ENCODE measurements at regions not wholly inside any gene's neighbourhood (a gene's known extent, or its start where the extent isn't known, plus 50 kb on each side); places are given as distances from the start of the nearest gene placed in this dataset.

DNA sequence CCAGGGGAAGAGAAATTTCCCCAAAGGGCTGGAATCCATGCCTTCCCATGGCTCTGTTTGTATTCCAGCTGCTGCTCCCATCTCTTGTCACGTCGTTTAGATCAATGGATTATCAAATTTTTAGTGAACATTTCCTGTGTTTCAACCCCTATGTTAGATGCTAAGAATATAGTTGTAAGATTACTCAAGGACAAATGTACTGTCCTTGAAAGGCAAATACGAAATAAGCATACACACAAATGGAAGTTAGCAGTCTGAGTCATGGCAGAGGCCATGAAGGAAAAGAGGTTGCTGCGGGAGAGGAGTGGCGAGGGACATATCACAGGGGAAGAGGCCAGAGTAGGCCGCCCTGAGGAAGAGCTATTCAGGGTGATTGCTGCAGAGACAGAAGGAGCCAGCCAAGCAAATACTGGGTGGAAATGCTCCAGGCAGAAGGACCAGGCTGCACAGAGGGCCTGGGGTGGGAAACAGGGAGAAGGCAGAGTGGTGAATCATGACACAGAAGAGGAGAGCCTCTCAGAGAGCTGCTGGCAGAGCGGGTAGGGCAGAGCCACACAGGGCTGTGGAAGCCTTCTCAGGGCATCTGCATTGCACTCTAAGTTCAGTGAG, 219.2 kb upstream of the LRFN2 start:
- no peak for DNase-seq (ENCODE audit: extremely low spot score, insufficient read length, low read depth)
- FAIRE-seq: no peak

DNA sequence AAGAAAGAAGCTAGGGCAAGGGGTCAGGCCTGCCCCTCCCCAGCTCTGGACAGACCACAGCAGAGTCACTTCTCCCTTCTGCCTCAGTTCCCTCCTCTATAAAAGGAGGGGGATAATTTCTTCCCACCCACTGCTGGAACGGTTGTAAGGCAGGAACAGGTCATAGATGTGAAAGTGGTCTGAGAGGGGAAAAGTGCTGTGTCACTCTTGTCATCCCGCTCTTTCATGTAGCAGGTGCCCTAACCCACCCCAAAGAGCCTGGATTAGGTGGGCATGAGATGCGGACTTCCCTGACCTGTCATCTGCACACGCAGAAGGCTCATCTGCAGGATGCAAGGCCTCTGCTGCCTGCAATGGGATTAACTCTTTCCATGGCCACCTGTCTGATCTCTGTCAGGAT, 218.2 kb upstream of the LRFN2 start:
- no peak for FAIRE-seq
- no peak for DNase-seq (ENCODE audit: extremely low spot score, insufficient read length, low read depth)

DNA sequence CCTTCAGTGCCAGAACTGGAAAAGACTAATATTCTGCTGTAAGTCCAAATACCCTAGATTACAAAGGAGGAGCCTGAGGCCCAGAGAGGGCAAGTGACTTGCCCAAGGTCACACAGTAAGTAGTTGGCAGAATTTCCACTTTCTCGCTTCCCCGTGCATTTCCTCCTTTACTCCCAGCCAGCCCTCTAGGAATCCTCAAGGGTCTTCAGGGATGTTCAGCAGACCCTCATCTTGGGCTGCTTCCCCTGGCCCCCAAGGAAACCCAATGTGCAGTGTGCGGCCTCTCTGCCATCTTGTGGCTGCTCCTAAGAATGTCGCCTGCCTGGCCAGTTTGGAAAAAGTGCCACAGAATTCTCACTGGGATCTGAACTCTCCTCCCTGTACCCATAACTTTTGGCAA, 217.7 kb upstream of the LRFN2 start:
- FAIRE-seq (no peak), DNase-seq (ENCODE audit: extremely low spot score, insufficient read length, low read depth) (no peak)

DNA sequence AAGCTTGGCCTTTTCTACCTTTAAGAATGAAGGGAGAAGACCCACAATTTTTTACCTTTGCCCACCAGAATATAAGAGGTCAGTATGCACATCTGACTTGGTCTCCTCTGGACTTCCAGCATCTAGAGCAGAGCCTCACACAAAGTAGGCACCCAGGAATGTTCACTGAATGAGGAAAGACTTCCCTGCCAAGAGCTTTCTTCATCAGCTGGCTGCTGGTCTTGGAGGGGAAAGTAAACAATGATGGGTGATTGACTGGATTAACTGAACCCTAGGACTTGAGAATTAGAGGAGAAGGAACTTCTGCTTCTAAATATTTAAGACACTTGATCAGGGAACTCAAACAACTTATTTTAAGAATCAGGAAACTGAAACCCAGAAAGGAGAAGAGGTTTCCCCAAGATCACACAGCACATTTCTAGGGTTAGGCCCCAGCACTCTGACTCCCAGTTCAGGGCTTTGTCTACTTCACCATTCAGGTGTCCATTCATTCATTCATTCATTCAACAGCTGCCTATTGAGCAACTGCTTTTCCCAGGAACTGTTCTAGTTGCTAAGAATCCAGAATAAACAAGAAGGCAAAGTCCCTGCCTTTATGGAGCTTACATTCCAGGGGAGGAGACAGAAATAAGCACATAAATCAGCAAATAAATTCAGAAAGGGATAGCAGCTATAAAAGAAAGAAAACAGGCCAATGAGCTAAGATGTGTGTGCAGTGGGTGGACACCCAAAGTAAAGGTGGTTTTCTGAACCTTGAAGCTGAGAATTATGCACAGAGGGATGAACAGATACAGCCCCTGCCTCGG, 216.9 kb upstream of the LRFN2 start:
- no peak for DNase-seq (ENCODE audit: extremely low spot score, insufficient read length, low read depth)
- FAIRE-seq: peak; percentile 41

DNA sequence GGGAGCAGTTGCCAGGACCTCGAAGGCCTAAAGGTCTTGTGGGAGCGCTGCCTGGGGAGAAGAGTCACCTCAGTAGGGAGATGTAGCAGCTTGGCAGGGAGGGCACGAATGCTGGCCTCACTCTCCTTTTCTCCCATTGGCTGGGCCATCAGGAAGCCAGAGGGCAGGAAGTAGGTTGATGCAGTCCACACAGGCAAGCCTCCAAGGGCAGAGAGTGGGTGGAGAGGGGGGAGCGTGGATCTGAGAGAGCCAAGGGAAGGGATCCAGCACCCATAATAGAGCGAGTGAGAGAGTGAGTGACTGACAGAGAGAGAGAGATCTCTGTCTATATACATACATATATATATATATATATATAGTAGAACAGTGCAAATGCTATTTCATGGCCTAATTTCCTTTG, 215.3 kb upstream of the LRFN2 start:
- no peak for FAIRE-seq
- DNase-seq (ENCODE audit: extremely low spot score, insufficient read length, low read depth): no peak

DNA sequence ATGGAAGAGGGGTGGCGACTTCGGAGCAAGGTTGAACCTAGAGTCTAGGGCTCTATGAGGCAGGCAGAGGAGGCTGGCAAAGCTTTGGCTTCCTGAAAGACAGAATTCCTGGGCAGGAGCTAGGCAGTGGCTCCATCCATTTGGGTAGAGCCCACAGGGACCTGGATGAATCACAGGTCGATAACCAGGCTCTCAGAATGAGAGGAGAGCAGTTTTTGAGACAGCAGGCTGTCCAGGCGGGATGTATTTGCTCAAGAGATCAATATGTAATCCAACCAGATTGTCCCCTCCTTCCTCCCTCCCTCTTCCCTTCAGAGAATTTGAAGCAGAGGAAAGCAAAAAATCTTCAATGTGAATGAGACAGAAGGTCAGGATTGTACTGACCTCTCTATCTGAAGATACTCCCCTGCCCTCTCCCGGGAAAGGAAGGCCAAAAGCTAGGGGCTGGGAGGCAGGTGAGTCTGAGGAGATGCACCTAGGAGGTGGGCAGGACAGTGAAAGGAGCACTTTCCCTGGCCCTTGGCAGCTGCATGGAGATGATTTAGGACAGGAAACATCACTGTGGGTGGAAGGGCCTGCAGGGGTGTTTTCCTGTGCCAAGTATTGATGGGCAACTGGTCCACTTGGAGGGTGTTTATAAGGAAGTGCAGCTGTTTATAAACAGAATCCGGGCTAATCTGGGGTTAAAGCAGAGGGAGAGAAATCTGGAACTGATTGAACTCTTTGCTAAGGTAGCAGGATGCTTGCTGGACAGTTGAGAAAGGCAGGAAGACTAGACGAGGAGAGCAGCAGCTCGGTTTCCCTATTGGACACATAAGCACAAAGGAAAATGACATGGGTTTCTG, 212.4 kb upstream of the LRFN2 start:
- no peak for FAIRE-seq
- DNase-seq (ENCODE audit: extremely low spot score, insufficient read length, low read depth): no peak

DNA sequence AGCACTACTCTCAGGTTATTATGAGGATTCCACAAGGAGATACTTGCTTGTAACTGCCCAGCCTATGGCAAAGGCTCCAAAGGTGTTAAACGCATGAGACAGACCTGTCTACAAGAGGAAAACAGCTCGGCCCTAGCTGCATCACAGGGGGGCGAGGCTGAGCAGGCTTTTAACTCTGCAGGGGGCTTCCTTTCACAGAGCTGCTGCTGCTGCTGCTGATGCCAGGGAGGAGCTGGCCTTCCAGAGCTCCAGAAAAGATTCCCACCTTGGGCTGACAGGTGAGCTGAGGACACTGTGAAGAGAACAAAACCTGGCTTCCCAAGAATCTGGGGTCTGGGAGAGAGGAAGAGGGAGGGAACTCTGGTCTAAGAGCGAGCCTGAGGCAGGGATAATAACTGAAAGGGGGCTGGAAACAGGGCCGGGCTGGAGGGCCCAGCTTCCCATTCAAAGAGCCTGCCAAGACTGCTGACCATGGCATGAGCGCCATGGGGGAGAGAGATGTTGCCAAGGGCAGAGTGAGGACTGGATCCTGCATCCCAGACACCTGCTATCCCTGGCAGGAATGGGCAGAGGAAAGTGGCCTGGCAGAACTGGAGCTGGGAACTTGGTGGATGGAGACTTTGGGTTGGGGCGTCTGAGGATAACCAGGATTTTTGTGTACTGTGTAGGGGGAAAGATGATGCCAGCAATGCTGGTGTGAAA, 211.1 kb upstream of the LRFN2 start:
- no peak for DNase-seq (ENCODE audit: extremely low spot score, insufficient read length, low read depth)
- FAIRE-seq: no peak

DNA sequence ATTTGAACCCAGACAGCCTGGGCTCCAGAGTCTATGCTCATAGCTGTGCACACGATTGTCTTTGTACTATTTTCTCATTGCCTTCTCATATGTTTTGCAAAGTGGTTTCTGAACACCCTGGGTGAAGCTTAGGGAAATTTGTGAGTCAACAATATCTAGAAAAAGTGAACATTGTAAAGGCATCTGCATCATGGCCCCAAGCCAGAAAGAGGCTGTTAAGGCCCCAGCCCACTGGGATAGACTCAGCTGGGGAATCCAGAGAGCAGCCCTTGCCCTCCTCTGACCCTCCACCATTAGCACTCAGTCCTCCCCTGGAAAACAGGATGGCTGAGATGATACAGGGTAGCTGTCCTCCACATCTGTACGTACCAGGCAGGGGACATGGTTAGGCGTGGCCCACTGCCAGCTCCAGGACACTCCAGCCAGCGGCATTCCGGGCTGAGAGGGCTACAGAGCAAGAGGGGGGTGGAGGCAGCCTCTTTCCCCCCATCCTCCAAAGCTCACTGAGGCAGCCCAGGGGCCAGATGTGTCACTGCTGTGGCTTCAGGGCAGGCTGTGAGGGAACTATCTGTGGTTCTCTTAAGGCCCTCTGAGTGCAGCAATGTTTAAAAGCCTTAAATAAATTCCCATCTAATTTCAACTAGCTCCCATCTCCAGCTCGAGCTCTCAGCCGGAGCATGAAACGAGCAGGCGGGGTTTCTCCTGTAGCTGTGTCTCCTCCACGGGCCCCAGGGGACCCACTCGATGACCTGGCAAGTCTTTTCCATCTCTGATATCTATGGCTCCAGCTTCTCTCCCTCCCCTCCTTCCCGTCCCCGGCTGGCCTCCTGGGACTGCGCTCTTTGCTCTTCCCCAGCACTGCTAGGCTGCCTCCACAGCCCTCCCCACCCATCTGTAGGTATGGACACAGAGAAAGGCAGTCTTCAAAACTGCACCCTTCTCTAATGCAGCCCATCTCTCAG, 209.4 kb upstream of the LRFN2 start:
- FAIRE-seq (no peak), DNase-seq (ENCODE audit: extremely low spot score, insufficient read length, low read depth) (no peak)

DNA sequence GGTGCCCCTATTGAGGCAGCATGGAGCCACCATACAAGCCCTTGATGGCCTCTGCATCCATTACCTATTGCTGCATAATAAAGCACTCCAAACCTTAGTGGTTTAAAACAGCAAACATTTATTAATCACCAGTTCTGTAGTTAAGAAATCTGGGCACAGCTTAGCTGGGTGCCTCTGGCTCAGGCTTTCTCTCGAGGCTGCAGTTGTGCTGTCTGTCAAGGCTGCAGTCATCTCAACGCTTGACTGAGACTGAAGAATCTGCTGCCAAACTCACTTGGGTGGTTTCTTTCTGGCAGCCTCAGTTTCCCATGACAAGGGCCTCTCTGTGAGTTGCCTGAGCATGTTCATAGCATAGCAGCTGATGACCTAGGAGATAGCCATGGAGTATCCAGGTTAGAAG, 207.4 kb upstream of the LRFN2 start:
- FAIRE-seq (no peak), DNase-seq (ENCODE audit: extremely low spot score, insufficient read length, low read depth) (no peak)

DNA sequence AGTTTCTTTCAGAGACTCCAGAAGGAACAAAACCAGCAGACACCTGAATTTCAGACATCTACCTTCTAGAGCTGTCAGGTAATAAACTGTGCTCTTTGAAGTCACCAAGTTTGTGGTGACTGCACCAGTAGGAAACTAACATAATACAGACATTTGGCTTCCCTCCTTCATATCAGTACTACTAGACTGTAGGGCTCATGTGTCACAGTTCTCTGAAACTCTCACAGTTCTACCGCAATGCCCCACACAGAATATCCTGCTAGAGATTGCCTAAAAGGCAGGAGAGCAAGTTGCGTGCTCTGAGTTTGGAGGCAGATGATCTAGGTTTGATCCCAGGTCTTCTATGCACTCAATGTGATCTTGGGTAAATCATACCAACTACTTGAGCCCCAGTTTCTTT, 205.0 kb upstream of the LRFN2 start:
- FAIRE-seq (no peak), DNase-seq (ENCODE audit: extremely low spot score, insufficient read length, low read depth) (no peak)

DNA sequence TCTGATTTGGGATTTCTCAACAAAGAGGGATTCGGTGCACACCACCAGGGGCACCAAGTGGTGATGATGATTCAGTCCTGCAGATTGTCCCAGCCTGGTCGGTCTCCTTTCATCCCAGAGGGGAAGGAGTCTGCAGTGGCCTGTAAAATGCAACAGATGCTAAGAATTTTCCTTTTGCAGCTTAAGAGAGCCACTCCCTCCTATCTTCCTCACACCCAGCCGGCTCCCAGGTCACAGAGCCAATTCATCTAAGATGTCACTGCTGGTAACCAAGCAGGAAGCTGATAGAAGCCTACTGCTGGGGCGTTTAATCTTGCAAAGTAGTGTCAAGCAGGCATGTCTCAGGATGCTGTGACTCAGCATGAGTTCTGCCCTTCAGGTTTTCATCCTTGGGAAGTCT, 203.8 kb upstream of the LRFN2 start:
- no peak for DNase-seq (ENCODE audit: extremely low spot score, insufficient read length, low read depth)
- FAIRE-seq: no peak

DNA sequence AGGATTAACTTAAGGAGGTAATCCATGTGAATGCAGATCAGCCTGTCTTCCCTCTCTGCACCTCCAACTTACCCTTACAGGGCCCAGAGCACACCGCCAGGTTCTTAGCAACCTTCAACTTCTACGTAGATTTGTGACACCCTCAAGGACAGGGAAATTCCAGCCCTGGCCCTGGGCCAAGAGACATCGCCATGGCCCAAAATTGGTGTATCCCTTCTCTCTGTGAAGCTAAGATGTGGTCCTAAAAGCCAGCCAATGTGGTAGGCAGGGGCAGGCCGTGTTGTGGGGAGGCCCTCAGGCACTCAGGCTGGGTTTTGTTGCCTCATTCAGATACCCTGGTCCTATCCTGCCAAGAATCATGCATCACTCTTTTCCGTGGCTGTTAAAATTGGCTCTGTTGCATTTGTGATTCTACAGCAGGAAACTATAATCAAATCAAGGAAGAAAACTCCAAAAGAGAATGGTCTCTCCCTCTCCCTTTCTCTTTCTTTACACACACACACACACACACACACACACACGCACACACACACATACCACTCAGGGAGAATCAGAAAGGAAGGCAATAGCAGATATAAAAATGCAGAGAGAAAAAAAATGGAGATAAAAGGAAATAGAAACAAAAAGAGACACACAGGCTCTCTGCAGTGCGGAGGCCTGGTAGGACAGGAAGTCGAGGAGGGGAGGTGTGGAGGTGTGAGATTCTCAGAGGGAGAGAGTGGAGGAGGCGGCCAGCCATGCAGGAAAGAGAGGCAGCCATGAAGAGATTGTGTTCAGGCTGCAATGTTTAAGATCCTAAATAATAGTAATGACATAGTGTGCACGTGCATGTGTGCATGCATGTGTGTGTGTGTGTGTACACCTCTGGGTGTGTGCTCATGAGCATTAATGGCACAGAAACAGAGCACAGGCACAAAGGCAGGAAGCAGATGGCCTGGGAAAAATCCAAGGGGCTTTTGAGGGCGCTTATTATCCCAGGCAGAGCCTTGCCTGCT, 201.8 kb upstream of the LRFN2 start:
- DNase-seq (ENCODE audit: extremely low spot score, insufficient read length, low read depth): peak; percentile 35
- FAIRE-seq: peak; percentile 48

DNA sequence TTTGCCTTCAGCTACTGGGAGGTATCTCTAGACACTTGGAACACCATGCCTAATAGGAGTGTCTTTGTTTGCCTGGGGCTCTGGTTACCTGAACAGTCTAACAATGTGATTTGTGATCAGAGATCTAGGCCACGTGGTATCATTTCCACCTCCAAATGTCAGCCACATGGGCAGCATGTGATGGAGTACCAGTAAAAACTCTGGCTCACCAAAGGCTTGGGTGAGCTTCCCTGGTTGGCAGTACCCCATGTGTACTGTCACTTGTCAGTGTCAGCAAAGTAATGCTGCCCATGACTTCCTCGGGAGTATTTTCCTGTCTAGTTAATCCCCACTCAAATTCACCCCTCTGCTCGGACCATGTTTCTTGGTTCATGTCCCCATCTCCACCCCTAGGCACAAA, 195.2 kb upstream of the LRFN2 start:
- no peak for DNase-seq (ENCODE audit: extremely low spot score, insufficient read length, low read depth)
- FAIRE-seq: no peak

DNA sequence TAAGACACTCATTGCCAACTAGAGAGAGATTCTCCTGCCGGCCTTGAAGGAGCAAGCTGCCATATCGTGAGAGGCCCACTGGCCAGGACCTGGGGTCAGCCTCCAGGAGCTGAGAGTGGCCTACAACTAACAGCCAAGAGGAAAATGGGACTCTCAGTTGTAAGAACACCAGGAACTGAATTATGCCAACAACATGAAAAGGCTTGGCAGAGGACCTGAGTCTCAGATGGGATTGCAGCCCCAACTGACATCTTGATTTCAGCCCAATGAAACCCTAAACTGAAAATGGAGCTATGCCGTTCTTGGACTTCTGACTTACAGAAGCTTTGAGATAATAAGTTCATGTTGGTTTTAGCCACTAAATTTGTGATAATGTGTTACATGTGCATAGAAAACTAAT, 193.5 kb upstream of the LRFN2 start:
- DNase-seq (ENCODE audit: extremely low spot score, insufficient read length, low read depth) (no peak), FAIRE-seq (no peak)

DNA sequence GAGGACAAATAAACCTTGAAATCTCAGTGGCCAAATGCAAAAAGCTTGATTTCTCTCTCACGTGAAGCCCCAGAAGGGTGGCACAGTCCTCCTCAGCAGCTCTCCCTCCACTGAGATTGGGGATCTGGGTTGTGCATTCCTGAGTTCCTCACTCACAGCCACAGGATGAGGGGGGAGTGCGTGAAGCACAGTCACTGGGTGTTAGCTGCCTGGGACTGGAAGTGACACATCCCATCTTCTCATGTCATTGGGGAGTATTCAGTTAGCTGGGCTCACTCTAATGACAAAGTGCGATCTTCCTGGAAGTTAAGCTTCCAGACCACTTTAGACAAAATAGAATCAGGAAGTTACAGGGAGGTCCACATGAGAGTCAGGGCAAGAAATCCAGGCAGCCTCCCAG, 192.2 kb upstream of the LRFN2 start:
- FAIRE-seq (no peak), DNase-seq (ENCODE audit: extremely low spot score, insufficient read length, low read depth) (no peak)

DNA sequence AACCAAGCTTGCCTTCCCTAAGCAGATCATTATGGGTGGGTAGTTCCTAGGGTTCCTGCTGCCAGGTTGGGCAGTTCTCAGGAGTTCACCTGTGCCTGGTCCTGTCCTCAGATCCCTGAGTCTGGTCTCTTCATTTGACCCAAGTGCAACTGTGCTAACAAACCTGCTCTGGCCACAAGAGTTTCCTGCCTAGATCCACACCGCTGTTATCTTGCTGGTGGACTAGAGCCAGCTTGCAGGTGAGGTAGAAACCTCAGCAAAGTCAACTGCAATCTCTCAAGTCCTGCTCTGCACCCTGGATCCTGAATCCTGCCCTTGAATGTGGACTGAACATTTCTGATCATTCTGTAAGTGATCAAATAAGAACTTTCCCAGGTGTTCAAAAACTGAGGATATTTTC, 191.8 kb upstream of the LRFN2 start:
- no peak for DNase-seq (ENCODE audit: extremely low spot score, insufficient read length, low read depth)
- FAIRE-seq: no peak

DNA sequence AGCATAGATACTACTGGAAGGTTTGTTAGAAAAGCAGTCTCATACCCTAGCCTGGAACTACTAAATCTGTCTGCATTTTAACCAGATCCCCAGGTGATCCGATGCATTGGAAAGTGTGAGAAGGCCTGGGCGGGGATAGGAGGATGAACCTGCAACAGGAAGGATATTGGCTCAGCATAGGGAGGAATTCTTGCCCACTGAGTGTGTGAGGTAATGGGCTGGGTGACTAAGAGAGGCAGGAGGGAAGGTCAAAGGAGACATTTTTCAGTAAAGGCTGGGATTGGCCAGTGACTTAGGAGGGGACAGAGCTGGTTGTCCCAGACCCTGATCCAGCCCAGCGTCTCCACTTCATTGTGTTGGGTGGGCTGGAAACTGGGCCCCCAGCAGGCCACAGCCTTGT, 191.0 kb upstream of the LRFN2 start:
- DNase-seq (ENCODE audit: extremely low spot score, insufficient read length, low read depth) (no peak), FAIRE-seq (no peak)

DNA sequence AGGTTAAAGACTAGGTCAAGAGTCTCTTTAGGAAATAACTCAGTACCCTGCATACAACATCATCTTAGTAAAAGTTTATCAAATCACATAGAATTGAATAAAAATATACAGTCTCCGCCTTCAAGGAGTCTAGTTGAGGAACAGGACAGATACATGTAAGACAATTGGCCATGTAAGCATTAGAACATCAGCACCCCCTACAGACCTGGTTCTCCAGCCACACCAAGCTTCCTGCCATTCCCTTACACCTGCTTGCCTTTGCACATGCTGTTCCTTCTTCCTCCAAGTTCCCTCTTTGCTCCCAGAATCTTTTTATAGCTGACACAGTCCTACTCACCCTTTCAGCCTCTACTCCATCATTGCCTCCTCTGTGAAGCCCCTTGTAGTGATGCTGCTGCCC, 187.8 kb upstream of the LRFN2 start:
- FAIRE-seq (no peak), DNase-seq (ENCODE audit: extremely low spot score, insufficient read length, low read depth) (no peak)

Data from GM18507 (cell line).